Panc1 (cell line): ENCODE measurements at regions not wholly inside any gene's neighbourhood (a gene's known extent, or its start where the extent isn't known, plus 50 kb on each side); places are given as distances from the start of the nearest gene placed in this dataset.

ENCODE experiments used
- TCF7L2 ChIP-seq: IDR thresholded peaks from 2 replicates; pipeline ENCODE4 v1.6.1; 2011; ENCODE audit warnings: mild to moderate bottlenecking, low read depth, low read length, inconsistent platforms
- TF ChIP-seq, protein P1 (sequence below): fragments of 450-650 bp; IDR thresholded peaks from 2 replicates; pipeline ENCODE4 v1.5.1; 2017; ENCODE audit warnings: mild to moderate bottlenecking

DNA sequence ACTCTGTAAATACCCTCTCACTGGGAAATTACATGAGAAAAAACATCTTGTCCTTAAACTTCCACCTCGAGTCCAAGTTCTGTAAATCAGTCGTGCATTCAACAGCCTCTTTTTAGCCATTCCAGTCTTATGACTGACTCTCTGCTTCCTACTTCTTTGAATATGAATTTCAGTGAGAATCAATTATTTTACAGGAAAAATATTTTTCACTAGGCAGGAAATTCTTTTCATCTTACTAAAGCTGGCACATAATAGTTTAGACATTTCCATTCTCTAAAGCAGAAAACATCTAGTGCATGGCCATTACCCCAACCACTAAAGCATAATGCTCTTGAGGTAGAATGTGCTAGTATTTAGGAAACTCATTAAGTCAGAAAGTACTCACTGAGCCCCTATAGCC lies 565.7 kb upstream of the FAT1 start:
- TF ChIP-seq, protein P1, sequence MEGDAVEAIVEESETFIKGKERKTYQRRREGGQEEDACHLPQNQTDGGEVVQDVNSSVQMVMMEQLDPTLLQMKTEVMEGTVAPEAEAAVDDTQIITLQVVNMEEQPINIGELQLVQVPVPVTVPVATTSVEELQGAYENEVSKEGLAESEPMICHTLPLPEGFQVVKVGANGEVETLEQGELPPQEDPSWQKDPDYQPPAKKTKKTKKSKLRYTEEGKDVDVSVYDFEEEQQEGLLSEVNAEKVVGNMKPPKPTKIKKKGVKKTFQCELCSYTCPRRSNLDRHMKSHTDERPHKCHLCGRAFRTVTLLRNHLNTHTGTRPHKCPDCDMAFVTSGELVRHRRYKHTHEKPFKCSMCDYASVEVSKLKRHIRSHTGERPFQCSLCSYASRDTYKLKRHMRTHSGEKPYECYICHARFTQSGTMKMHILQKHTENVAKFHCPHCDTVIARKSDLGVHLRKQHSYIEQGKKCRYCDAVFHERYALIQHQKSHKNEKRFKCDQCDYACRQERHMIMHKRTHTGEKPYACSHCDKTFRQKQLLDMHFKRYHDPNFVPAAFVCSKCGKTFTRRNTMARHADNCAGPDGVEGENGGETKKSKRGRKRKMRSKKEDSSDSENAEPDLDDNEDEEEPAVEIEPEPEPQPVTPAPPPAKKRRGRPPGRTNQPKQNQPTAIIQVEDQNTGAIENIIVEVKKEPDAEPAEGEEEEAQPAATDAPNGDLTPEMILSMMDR = no peak
- TF ChIP-seq TCF7L2 = no peak
